ENCODE measurements at regions not wholly inside any gene's neighbourhood (a gene's known extent, or its start where the extent isn't known, plus 50 kb on each side); places are given as distances from the start of the nearest gene placed in this dataset.

GRCh38 chr21:24118738-24119459 is 1488.4 kb downstream of the MRPL39 start:
- no peak for DNase-seq

GRCh38 chr21:24115141-24115540 is 1492.1 kb downstream of the MRPL39 start:
- no peak for DNase-seq

DNA sequence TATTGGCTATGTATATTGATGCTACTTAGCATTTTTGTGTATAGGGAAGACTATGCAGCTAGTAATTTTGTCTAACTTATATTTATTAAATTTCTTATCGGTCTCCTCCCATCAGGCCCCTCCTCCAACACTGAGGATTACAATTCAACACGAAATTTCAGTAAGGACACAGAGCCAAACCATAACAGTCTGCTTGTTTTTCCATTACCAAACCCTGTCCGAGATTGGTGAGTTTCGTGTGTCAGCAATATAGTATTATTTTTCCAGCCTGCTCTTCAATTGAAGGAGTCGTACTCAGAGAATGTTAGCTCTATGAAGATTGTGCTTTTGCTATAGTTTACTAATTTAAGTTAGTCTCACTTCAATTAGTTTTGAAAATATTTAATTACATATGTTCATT is 1495.3 kb downstream of the MRPL39 start:
- DNase-seq = no peak

GRCh38 chr21:24110846-24111245 is 1496.4 kb downstream of the MRPL39 start:
- no peak for DNase-seq

DNA sequence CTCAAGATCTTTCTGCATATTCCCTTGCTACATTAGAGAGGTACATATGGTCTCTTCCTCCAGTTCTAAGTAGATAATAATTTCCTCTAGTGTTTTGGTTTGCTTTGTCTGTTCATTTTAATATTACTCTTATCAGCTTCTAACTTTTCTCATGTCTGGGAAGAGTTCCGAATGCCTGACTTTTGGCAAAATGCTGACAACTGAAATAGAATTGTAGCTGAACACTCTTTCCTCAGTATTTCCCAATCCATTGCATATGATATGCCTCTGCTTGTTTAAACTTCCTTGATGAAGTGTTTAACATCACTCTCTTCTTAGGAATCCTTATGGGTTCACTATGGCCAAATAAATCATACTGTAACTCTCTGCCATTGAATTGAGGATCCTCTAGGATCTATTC is 1510.1 kb downstream of the MRPL39 start:
- no peak for DNase-seq

- DNase-seq = no peak
These were observed 1510.6 kb downstream of the MRPL39 start for GRCh38 chr21:24096651-24097050.

DNA sequence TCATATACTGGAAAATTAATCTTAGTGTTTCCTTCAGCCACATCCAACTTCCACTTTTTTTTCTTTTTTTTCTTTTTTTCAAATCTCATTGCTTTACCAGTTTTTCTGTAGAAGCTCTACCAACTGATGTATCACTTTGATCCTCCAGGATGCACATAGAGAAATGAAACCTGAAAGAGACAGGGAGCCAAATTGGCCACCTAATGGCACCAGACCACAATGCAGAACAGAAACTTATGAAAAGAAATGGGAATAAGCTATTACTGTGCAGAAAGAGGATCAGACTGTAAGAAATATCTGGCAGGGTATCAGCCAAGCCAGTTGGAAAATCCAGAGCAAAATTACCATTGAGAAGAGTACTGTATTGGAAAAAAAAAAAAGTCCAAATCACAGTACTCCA is 1514.2 kb downstream of the MRPL39 start:
- no peak for DNase-seq

- DNase-seq = no peak
These were observed 1531.1 kb downstream of the MRPL39 start for GRCh38 chr21:24076179-24076578.

DNA sequence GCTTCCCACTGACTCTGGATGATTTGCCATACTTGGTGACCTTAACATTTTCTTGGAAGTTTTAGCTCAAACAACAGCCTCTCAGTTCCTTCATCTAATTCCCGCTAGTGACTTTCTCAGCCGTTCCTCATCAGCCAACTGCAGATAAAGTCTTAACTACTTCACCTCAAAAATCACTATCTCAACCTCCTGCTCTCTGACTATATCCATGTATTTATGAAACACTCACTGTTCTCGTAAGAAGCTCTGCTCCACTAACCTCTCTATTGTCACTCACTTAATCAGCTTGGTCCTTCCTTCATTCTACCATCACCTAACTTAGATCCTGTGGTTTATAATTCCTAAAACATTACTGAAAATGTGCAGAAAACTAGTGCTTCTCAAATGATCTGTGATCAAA is 1551.6 kb downstream of the MRPL39 start:
- no peak for DNase-seq

- no peak for DNase-seq
These were observed 1557.0 kb downstream of the MRPL39 start for GRCh38 chr21:24050231-24050630.

GRCh38 chr21:24046829-24047443 is 1560.3 kb downstream of the MRPL39 start:
- DNase-seq = no peak

GRCh38 chr21:24045775-24046215 is 1561.5 kb downstream of the MRPL39 start:
- peak; percentile 1 for DNase-seq

- DNase-seq = no peak
These were observed 1561.9 kb downstream of the MRPL39 start for GRCh38 chr21:24045373-24045772.

DNA sequence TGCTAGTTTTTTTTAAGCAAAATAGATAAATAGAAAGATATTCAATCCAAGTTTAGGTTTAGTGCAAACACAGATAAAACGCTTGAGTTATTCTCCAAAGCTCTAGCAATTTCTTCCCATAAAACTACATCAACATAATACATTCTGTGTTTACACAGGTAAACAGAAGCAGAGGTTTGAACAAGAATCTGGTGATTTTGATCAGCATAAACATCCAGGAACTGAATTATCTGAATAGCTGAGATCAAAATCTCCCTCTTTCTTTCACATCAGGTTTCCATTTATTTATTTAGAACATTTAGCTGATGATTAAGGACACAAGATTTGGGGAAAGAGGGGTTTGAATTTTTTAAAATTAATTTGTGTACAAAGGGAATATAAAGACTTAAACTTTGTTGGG is 1564.6 kb downstream of the MRPL39 start:
- no peak for DNase-seq

- DNase-seq = no peak
These were observed 1574.5 kb downstream of the MRPL39 start for GRCh38 chr21:24032709-24033232.

- DNase-seq = no peak
These were observed 1579.9 kb downstream of the MRPL39 start for GRCh38 chr21:24027396-24027795.

GRCh38 chr21:24025101-24025500 is 1582.2 kb downstream of the MRPL39 start:
- no peak for DNase-seq

DNA sequence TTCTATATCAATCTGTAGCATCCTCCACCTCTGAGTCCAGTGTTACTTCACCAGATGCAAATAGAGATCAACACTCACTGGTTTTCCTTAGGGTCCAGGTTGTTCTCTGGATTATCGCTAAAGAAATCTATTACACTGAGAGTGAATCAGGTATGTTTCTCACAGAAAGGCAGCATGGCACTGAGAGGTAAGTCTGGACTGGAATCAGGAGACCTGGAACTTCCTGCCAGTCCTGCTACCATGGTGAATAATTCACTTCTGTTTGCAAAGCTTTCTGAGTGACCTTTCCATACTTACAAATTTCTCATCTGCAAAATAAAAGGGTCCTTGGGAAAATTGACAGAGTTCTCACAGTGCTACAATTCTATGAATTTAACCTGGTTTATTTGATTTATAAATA is 1583.3 kb downstream of the MRPL39 start:
- no peak for DNase-seq

DNA sequence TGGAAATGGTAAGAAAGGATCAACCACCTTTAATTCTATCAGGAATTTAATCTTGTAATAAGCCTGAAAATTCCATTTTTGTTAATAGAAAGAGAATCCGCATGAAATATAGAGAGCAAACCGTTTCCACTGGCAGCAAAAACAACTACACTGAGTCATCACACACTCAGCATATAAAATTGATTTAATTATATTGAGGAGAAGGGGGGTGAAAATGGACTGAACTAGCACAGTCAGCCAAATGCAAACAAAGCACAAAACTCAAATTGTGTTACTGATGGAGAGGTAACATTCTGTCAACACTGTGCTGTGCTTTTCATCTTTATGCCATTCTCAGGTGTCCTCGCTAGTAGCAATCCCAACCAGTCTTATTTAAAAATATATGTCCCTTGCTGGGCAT is 1583.9 kb downstream of the MRPL39 start:
- no peak for DNase-seq

- no peak for DNase-seq
These were observed 1592.9 kb downstream of the MRPL39 start for GRCh38 chr21:24014381-24014780.

GRCh38 chr21:24011087-24011486 is 1596.2 kb downstream of the MRPL39 start:
- no peak for DNase-seq

DNA sequence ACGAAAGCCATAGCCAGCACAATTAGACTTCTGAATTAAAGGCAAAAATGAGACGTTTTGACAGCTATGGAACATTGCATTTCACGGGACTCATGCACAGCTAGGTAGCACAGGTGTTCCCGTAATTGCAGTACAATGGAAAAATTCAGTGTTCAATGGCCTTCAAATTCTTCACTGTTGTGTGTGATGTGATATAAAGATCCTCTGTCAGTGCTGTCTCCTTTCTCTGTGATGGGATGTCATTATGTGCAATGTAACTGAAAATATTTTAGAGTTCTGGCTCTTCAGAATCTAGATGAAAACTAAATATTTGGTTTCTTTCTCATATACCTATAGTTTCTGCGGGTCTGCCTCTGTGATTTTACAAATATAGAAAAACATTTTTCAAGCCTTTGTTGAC is 1599.7 kb downstream of the MRPL39 start:
- no peak for DNase-seq

DNA sequence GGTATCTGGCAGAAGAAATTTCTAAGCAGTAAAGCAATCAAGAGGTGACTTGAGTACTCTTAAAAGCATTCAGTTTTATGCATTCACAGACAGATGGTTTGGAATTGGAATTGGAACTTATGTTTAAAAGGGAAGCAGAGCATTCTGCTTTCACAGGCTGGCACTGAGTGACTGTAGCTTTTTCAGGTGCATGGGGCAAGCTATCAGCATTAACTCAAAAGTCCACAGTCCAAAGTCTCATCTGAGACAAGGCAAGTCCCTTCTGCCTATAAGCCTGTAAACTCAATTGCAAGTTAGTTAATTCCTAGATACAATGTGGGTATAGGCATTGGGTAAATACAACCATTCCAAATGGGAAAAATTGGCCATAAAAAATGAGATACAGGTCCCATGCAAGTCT is 1620.3 kb downstream of the MRPL39 start:
- DNase-seq = no peak

GRCh38 chr21:23986214-23986613 is 1621.1 kb downstream of the MRPL39 start:
- no peak for DNase-seq

All from renal pelvis (tissue), 1 donor.